GM18517 (cell line): ENCODE measurements at regions not wholly inside any gene's neighbourhood (a gene's known extent, or its start where the extent isn't known, plus 50 kb on each side); places are given as distances from the start of the nearest gene placed in this dataset.
"Not testable (repeated sequence)": the region's sequence is repeated elsewhere in the genome, so short reads cannot be mapped to it uniquely, and the experiment has no call there.

ENCODE experiments used
- ATAC-seq: cut with Tn5 transposase; IDR thresholded peaks from one replicate; pipeline ENCODE4 v1.9.1; 2021; ENCODE audit warnings: mild to moderate bottlenecking, moderate library complexity; ENCODE audit not compliant: unreplicated experiment

DNA sequence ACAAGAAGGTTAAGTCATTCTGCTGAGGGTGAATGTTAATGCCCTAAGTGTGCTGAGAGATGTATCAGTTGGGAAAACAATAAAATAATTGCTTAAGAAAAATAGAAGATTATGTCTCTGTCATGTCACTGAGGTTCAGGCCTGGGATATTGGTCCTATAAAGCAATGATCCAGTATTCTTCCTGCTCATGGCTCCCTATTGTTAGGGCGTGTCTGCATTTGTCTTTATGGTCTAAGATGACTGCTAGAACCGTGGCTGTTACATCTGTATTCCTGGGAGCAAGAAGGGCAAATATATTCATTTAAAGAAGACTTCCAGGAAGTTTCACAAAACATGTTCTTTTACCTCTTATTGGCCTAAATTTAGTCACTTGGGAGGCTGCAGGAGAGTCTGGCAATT, 125.0 kb downstream of the KCNE4 start:
- no peak for ATAC-seq

DNA sequence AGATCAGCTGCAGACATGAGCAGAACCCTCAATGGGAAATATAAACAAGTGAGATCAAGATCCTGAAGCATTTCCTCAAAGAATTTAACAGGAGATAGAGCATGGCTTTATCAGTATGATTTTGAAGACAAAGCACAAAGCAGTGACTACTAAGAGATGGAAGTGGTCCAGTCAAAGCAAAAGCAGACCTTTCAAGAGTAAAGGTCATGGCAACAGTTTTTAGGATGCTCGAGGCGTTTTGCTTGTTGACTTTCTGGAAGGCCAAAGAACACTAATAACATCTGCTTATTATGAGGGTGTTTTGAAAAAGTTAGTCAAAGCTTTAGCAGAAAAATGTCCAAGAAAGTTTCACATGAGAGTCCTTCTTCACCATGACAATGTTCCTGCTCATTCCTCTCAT, 128.5 kb downstream of the KCNE4 start:
- ATAC-seq: no peak

DNA sequence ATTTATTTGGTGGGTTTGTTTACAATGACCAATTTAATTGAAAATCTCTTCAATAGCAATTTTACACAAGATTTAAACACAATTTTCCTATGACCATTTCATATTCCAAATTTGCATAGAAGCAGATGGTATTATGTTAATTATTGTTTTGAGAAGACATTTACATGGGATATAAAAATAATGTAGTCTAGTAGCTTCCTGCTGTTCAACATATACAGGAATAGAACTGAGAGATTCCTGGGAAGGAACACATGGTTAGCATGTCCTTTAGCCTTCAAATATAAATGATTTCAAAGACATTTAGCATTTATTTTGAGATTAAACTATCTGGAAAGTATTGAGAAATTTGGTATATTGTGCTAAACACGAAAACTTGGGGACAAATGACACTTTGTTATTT, 129.6 kb downstream of the KCNE4 start:
- no peak for ATAC-seq

DNA sequence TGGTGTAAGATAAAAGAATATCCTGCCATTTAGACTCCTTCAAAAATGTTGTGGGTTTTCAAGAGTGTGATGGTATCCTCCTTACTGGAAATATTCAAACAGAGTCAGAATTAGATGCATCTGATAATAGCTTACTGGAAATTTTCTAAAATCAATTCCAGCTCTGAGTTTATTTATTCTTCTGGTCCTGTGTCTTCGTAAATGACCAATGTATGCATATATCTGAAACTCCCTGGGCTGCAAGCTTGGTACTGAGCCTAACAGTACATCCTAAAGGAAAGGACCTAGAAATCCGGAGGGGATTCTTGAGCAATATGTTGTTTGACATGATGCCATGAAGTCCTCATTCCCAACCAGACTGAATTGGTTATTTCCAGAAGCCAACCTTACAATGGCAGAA, 130.4 kb downstream of the KCNE4 start:
- no peak for ATAC-seq

DNA sequence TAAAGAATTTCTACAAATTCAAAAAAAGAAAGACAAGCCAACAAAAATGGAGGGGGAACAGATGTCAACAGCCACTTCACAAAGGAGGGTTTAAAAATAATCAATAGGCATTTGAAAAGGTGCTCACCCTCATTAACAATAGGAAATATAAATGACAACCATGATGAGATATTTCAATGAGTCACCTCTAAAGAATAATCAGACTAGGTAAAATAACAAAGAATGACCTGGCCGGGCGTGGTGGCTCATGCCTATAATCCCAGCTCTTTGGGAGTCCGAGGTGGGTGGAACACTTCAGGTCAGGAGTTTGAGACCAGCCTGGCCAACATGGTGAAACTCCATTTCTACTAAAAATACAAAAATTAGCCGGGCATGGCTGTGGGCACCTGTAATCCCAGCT, 133.6 kb downstream of the KCNE4 start:
- ATAC-seq: no peak

DNA sequence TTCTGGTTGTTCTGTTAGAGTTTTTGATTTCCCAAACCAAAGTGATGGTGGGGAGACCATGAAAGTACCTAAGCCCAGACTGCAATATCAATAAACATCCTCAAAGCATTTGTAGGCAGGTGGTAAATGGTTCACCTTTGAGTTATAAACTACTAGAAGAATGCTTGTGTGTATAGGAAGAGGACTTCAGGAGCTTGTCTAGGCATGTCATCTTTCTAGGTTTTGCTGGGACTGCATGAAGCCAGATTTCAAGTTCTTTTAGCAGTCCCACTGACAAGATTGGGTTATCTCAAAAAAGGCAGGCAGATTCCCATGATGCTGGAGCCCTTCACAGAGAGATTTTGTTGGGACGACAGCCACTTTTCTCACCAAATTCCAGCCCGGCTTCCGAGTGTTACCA, 135.3 kb downstream of the KCNE4 start:
- no peak for ATAC-seq

DNA sequence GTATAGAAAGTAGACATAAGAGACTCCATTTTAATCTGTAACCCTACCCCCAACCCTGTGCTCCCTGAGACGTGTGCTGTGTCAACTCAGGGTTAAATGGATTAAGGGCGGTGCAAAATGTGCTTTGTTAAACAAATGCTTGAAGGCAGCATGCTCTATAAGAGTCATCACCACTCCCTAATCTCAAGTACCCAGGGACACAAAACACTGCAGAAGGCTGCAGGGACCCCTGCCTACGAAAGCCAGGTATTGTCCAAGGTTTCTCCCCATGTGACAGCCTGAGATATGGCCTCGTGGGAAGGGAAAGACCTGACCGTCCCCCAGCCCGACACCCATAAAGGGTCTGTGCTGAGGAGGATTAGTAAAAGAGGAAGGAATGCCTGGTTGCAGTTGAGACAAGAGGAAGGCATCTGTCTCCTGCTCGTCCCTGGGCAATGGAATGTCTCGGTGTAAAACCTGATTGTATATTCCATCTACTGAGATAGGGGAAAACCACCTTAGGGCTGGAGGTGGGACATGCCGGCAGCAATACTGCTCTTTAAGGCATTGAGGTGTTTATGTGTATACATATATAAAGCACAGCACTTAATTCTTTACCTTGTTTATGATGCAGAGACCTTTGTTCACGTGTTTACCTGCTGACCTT, 138.7 kb downstream of the KCNE4 start:
- ATAC-seq: not testable (repeated sequence)

DNA sequence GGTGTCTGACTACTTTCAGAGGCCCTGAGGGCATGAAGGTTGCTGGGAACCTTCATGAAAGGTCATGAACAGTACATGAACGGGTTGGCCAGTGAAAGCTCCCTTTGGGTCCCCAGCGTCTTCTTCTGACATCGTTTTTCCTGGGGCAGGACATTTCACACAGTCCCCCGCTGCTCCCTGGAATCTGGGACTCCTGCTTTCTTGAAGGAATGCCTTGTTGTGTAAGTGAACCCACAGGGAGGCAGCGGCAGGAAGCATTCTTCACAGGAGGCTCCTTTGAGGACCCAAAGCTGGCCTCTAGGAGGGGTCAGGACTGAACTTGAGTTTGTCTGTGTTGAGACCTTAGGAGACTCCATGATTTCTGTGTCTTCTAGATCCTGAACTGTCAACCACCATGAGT, 144.3 kb downstream of the KCNE4 start:
- ATAC-seq: no peak

DNA sequence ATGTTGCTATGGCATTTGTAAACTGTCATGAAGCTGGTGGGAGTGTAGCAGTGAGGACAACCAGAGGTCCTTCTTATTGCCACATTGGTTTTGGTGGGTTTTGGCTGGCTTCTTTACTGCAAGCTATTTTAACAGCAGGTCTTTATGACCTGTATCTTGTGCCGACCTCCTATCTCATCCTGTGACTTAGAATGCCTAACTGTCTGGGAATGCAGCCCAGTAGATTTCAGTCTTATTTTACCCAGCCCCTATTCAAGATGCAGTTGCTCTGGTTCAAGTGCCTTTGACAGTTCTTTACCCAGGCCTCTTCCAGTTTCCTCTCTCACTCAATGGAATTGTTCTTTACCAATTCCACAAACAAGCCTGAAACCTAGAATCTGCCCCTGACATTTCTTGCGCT, 145.1 kb downstream of the KCNE4 start:
- ATAC-seq: no peak

DNA sequence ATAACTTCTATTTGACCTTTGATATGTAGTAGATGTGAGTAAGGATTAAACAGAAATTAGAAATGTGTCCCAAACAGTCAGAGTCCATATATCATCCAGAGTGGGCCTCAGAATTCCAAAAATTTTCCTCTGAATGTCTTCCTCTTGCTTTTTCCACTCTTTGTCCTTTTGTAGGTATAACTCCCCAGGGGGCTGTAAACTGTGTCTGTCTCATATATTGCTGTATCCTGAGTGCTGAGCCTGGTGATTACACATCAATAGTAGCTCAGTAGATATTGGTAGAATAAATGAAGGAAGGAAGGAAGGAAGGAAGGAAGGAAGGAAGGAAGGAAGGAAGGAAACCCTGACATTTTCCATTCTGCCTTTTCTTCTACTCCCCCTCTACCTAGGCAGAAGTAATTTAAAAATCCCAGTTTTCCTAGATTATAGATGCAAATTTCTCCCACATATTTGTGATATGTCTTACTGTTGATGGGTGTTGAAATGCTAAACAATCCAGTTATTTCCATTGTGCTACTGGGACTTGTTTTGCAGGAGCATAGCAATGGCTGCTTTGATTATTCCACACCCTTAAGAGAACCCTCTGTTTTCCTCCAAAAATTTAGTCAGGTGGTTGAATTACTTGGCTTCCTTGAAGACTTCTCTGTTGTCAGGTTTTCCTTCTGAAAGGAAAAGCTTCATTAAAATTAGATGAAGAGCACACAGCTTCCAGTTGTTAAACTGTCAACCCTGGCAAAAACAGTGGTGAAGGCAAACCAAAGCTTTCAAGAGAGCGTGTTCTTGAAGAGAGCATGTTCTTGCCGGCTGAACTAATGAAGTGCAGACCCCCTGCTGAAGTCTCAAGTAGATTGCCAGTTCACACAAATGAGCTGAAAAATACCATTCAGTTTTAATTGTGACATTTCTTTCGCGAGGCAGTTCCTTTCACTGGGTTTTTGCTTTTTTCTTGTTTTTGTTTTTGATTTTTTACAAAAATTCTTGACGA, 147.8 kb downstream of the KCNE4 start:
- ATAC-seq: no peak

DNA sequence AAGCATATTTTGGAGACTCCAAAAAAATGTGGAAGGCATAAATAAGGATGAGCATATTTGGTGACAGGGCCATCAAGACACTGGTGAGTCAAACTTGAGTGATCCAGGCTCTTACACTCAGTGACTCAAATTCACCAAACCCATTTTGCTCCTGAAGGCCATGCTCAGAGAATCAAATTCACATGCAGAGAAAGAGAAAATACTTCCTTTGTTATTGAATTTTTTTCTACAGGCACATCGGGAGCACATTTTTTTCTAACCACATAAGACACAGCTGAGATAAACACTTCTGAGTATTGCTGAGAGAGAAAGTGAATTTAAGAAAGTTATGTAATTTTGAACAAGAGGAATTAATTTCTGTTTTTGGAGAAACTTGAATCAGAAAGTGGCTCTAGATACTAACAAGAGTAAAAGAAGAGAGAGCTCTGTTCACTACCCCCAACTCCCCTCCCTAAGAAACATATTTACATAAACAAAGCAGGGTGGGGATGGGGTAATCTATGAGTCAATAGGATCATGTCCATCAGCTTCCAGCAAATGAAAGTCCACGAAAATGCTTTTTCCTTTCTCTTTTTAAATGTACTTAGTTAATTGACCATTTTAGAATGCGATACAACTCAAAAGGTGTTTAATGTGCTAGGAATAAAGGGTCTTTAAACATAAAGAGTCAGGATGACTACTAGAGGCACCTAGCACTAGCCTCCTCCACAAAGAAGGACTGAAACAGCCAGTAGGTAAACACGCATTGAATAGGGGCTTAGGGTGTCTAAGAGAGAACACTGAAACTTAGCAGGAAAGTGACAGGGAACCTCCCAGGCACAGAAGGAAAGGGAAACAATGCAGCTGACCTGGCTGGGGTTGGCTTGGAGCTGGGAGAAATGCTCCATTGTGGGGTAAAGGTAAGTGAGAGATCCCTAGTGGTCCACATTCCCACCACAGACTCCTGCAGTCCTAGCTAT, 152.3 kb downstream of the KCNE4 start:
- no peak for ATAC-seq

DNA sequence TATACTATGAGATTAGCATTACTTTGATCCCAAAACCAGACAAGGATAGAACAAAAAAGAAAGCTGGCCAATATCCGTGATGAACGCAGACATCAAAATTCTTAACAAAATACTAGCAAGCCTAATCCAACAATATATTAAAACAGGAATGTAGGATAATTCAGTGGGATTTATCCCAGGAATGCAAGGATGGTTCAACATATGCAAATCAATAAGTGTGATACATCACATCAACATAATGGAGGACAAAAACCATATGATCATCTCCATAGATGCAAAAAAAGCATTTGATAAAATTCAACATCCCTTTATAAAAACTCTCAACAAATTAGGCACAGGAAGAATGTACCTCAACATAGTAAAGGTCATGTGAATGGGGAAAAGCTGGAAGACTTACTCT, 158.5 kb downstream of the KCNE4 start:
- ATAC-seq: no peak

DNA sequence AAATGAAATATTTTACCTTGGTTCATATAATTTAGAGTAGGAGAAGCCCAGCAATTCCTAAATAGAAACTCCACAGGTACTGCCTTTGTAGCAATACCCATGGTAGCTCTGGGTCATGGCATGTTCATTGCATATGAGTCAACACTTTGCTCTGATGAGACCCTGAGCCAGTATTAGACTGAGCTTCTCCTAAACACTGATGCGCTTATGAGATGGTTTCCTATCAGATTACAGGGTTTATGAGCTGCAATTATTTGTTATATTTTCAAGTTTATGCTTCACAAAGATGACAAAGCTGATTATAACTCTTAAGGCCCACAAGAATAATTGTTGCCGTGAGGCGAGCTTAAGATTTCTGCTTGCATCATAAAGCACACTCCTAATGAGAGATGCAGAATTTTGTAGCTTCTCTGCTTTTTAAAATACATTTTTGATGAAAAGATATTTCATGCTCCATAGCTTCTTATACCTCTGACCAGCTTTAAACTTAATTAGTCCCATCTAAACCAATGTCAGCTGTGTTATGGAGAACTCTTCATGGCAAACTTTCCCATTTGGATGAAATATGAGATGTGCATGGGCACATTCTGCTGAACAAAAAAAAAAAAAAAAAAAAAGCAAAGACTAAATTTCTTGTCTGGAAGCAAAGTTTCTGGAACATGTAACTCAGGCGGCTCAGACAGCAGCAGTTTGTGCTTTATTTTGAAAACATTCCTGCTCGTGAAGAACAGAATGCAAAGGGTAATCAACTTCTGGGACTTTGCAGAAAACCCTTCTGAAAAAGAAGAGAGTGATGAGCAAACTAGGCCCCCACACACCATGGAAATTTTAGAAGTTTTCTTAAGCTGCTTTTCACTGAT, 162.6 kb downstream of the KCNE4 start:
- no peak for ATAC-seq

DNA sequence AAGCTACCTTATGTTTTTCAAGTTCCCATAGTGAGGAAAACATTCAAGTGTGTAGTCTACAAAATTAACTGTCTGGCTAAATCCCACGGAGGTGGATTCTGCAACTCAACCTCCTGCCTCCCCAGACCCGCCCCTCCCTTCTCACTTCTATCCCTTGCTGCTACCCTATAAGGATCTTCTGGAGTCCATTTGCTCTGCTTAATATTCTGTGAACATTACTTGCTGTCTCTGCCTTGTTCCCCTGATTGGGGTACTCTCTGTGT, 163.2 kb downstream of the KCNE4 start:
- no peak for ATAC-seq

DNA sequence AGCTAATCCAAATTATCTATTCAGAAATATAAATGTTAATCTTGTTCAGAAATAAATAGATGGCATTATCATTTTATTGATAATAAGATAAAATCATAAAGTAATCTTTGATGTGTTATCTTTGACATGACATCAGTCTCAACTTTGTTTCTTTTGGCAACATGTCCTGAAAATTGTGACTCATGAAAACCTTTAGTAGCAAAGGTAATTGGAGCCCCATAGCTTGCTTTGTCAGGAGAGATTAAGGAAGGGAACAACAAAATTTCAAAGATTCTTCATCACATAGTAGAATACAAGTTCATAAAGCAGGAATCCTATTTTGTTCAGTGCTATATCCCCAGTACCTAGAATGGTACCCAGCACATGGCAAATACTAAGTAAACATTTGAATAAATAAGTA, 165.4 kb downstream of the KCNE4 start:
- ATAC-seq: no peak

DNA sequence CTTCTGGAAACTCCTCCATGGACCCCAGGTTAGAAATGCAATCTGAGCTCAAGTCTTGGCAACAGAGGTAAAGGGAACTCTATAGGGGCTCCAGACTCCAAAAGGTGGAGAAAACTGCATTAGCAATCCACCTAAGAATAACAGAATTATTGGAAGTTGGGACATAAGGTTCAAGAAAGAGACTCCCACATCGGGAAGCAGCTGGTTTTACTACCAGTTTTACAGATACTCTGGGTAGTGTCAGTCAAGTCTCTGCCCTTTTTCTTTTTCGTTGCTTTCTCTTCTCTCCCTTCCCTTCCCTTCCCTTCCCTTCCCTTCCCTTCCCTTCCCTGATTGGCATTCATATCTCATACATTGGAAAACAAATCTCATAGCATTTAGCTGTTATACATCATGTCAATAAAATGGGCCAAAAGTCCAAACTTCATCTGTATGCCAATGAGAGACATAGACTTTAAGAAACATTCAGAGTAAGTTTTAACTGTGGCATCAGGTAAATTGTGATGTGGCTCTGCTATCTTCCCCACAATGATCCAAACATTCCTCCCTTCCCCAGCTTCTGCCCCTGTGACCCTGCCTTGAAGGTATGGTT, 166.7 kb downstream of the KCNE4 start:
- no peak for ATAC-seq

DNA sequence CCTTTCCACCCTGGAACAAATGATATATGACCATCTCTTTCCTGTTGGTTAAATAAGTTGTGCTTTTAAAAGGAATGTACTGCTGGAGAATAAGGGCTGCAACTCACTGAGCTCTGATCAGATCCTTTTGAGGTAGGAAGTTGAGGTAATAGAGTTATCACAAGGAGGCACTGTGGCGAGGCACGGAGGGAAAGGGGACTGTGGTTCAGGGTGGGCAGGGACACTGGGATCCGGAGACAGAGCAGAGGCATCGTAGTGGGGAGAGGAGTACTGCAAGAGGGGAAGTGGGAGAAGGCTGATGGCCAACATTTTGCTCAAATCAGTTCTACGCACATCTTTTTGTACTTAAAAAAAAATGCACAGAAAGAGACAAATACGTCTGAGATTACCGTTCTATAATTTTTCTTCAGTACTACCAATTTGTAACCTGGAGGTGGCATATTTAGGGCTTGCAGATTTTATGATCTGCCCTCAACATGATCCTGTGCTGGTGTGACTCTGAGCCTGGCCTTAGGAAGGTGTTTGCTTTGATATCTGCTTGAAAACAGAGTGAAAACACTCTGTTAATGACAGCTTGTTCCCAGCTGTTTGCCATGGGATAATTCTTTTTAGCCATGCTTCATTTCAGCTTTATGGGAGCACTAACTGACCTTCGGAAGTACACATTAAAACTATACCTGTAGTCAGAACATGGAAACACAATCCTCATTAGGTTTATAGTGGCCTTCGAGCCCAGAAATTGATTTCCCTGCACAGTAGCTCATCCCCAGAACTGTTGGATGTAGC, 168.1 kb downstream of the KCNE4 start:
- no peak for ATAC-seq

DNA sequence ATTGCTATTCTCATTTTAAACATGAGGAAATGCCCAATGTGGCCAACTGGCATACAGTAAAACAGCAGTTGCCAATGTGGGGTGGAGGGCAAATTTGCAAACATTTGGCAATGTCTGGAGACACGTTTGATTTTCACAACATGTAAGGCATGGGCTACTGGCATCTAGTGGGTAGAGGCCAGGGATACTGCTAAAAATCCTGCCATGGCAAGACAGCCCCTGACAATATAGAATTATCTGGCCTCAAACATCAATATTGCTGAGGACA, 168.6 kb downstream of the KCNE4 start:
- ATAC-seq: no peak

DNA sequence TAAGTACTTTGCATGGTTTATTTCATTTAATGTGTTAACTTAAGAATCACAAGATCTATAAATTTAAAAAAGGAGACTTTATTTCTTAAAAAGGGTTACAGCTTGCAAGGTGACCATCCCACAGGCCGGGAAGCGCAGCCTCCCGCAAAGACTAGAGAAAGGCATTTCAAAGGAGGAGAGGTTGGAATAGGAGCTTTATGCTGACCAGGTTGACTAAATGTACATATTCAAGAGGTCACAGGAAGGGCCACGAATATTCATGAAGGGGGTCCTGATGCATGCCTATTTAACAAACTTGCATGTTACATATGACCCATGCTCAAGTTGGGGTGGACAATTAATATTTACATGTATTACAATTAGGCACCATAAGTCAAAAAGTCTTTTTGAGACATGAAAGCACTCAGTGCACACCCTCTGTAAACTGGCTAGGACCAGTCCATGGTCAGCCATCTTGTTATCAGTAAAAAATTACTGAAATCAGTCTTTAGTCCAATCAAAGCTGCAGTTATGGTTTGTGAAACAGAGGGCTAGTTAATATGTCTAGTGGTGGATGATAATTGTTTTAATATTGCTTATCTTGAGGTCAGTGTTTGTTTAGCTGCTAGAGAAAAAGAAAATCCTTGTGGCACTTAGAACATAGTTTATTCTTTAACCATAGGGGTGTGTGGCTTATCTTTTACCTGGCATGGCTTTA, 169.3 kb downstream of the KCNE4 start:
- no peak for ATAC-seq
